NCI-H526 treated with DMSO at 0.1 percent for 48 hours (cell line): ENCODE measurements at regions not wholly inside any gene's neighbourhood (a gene's known extent, or its start where the extent isn't known, plus 50 kb on each side); places are given as distances from the start of the nearest gene placed in this dataset.
"Not testable (repeated sequence)": the region's sequence is repeated elsewhere in the genome, so short reads cannot be mapped to it uniquely, and the experiment has no call there.

Experiments
- DNase-seq: peaks from one replicate; lab custom pipeline; 2025; lab: John Stamatoyannopoulos, UW

- no peak for DNase-seq
Observed at GRCh38 chr7:81128011-81128410, 209.2 kb upstream of the SEMA3C start.

DNA sequence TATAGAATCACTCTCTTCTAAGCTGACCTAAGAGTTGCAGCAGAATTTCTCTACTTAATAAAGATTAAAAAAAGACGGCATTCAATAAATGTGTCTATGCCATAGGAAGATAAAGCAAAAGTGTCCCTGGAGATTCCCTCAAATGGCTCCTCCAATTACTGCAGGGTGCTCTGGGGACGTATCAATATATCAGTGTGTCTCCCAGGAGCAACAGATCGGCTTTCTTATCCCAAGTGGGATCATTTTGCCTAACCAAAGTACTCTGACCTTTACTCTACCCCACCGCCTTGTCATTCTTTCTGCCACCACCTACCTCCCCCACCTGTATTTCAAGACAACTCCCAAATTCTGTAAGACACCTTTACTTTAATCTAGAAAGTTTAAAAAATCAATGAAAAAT, 202.0 kb upstream of the SEMA3C start:
- DNase-seq = no peak

- DNase-seq = no peak
Observed at GRCh38 chr7:81120111-81120510, 201.3 kb upstream of the SEMA3C start.

- DNase-seq = no peak
Observed at GRCh38 chr7:81114633-81115032, 195.8 kb upstream of the SEMA3C start.

GRCh38 chr7:81112731-81113130, 193.9 kb upstream of the SEMA3C start:
- DNase-seq = no peak

- DNase-seq = no peak
Observed at GRCh38 chr7:81111781-81112540, 193.1 kb upstream of the SEMA3C start.

DNA sequence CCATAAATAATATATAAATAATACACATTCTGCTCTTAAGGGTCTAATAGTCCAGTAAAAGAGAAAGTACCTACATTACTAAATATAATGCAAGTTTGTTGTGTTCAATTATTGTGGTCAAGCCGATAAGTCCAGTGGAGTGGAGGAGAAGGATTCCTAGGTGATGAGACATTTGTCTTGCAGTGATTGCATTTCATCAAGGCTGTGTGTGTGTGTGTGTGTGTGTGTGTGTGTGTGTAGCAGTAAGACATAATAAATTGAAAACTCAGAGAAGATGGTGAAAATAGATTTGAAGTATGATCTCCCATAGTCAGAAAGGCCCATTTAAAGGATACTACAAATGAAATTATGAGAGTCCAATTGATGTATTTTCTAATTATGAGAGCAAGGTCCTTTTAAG, 192.5 kb upstream of the SEMA3C start:
- no peak for DNase-seq

- DNase-seq = no peak
Observed at GRCh38 chr7:81110673-81111072, 191.8 kb upstream of the SEMA3C start.

- DNase-seq = no peak
Observed at GRCh38 chr7:81098213-81098612, 179.4 kb upstream of the SEMA3C start.

DNA sequence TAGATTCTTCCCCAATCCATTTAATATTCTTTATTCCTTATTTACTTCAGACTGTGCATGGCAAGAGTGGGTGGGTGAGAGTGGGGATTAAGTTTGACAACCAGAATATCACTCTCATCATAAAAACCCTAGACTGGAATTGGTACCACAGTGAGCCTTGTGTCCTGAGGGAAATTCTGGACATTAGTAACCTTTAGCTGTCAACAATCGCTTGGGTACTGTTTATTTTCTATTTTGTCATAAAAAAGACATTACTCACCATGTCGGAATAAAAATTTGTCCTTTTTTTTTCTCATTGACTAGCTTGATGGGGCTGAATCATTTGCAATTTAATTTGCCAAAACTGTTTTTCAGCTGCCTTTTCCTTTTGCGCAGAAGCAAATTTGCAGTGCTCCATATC, 176.1 kb upstream of the SEMA3C start:
- DNase-seq = no peak

- DNase-seq = no peak
Observed at GRCh38 chr7:81081616-81082015, 162.8 kb upstream of the SEMA3C start.

- no peak for DNase-seq
Observed at GRCh38 chr7:81080553-81080952, 161.7 kb upstream of the SEMA3C start.

GRCh38 chr7:81079746-81080145, 160.9 kb upstream of the SEMA3C start:
- DNase-seq = no peak

GRCh38 chr7:81075150-81075549, 156.3 kb upstream of the SEMA3C start:
- DNase-seq = no peak

DNA sequence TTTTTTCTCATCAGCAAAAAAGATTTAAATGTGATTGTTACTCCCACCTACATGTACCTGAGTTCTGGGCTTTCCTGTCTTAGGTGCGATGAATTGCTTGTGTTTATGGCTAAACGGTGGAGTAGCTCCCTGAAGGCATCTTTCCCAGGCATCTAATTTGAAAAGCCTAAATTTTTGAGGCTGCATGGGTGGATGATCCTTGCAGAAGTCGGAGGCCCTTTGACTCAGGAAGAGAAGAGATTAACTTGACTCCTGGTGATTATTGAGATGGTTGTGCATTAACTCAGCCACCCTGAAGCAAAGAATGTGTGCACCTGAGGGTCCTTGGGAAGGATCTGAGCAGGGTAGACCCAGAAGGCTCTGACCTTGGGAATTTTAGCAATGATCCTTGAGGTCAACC, 155.6 kb upstream of the SEMA3C start:
- DNase-seq = no peak

- no peak for DNase-seq
Observed at GRCh38 chr7:81073931-81074251, 155.0 kb upstream of the SEMA3C start.

GRCh38 chr7:81070956-81071355, 152.1 kb upstream of the SEMA3C start:
- no peak for DNase-seq

GRCh38 chr7:81066797-81067196, 147.9 kb upstream of the SEMA3C start:
- no peak for DNase-seq

DNA sequence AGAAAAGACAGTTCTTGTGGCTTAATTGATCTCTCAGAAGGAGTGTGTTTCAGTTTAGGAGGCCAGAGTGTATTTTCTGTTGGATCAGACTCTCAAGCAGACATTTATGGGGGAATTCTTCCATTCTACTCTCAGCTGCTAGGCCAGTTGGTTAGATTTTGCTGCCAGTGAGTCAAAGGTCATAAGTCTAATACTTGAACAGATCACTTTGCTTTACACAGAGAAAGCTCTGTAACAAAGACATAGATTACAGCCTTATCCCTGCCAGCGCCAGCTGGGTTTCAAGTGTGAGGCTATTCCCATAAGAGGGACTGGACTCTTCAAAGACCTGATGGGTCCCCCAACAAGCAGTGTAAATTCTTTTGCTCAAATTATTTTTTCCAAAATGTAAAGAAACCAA, 145.6 kb upstream of the SEMA3C start:
- DNase-seq = no peak

- no peak for DNase-seq
Observed at GRCh38 chr7:81062755-81063154, 143.9 kb upstream of the SEMA3C start.

DNA sequence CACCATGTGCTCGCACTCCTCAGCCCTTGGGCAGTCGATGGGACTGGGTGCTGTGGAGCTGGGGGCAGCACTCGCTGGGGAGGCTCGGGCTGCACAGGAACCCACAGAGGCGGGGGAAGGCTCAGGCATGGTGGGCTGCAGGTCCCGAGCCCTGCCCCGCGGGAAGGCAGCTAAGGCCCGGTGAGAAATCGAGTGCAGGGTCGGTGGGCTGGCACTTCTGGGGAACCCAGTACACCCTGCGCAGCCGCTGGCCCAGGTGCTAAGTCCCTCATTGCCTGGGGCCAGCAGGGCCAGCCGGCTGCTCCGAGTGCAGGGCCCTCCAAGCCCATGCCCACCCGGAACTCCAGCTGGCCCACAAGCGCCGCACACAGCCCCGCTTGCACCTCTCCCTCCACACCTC, 138.6 kb upstream of the SEMA3C start:
- DNase-seq = not testable (repeated sequence)

- DNase-seq = no peak
Observed at GRCh38 chr7:81053623-81054022, 134.8 kb upstream of the SEMA3C start.

- DNase-seq = no peak
Observed at GRCh38 chr7:81051811-81052413, 133.1 kb upstream of the SEMA3C start.

GRCh38 chr7:81045491-81046030, 126.7 kb upstream of the SEMA3C start:
- no peak for DNase-seq
